Breast epithelium (tissue), 3 donors: ENCODE measurements at regions not wholly inside any gene's neighbourhood (a gene's known extent, or its start where the extent isn't known, plus 50 kb on each side); places are given as distances from the start of the nearest gene placed in this dataset.

ENCODE experiments used
- POLR2A ChIP-seq: fragments of 450-650 bp; IDR thresholded peaks from one replicate; pipeline ENCODE4 v1.6.1; 2016; ENCODE audit warnings: antibody characterized with exemption, mild to moderate bottlenecking, moderate library complexity
- POLR2AphosphoS5 ChIP-seq, 3 donors: sonication (generic); formaldehyde crosslinking; IDR thresholded peaks; one replicate each; pipeline ENCODE4 v1.6.1; 2017; ENCODE audit warnings: antibody characterized with exemption in 3 of 3
- TF ChIP-seq, protein P1 (sequence below), 3 donors: fragments of 450-650 bp; IDR thresholded peaks; one replicate each; pipeline ENCODE4 v1.5.1; 2016 to 2017; ENCODE audit warnings: antibody characterized with exemption in 3 of 3, mild to moderate bottlenecking in 3 of 3, moderate library complexity in 3 of 3

DNA sequence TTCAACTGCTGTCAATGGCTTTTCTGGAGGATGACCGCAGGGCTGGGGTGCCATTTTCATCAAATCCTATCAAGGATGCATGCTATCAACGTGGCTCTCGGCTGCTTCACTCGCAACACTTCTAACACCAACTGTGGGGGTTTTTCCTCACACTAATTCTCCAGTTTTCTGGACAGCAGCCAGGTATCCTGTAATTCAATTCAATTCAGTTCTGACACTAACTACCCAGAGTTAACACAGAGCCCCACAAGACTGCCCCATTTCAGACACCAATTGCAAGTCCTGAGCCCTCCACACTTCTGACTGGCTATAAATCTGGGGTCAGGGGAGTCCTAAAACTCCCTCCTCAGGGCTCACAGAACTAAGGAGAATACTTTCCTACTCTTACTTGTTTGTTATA is 55.3 kb upstream of the TMCC3 start:
- TF ChIP-seq POLR2A = no peak
- TF ChIP-seq, protein P1, sequence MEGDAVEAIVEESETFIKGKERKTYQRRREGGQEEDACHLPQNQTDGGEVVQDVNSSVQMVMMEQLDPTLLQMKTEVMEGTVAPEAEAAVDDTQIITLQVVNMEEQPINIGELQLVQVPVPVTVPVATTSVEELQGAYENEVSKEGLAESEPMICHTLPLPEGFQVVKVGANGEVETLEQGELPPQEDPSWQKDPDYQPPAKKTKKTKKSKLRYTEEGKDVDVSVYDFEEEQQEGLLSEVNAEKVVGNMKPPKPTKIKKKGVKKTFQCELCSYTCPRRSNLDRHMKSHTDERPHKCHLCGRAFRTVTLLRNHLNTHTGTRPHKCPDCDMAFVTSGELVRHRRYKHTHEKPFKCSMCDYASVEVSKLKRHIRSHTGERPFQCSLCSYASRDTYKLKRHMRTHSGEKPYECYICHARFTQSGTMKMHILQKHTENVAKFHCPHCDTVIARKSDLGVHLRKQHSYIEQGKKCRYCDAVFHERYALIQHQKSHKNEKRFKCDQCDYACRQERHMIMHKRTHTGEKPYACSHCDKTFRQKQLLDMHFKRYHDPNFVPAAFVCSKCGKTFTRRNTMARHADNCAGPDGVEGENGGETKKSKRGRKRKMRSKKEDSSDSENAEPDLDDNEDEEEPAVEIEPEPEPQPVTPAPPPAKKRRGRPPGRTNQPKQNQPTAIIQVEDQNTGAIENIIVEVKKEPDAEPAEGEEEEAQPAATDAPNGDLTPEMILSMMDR (IDR thresholded peaks at IDR 0.05) = no peak
- TF ChIP-seq POLR2AphosphoS5 (IDR thresholded peaks at IDR 0.05) = no peak
